ENCODE measurements at regions not wholly inside any gene's neighbourhood (a gene's known extent, or its start where the extent isn't known, plus 50 kb on each side); places are given as distances from the start of the nearest gene placed in this dataset.
"Not testable (repeated sequence)": the region's sequence is repeated elsewhere in the genome, so short reads cannot be mapped to it uniquely, and the experiment has no call there.

GRCh38 chr1:102821707-102822106 lies 286.6 kb downstream of the COL11A1 start:
- DNase-seq (ENCODE audit: extremely low read depth, low read depth) = no peak

GRCh38 chr1:102800406-102800805 lies 307.9 kb downstream of the COL11A1 start:
- no peak for DNase-seq (ENCODE audit: extremely low read depth, low read depth)

GRCh38 chr1:102799496-102799895 lies 308.8 kb downstream of the COL11A1 start:
- DNase-seq (ENCODE audit: extremely low read depth, low read depth) = no peak

- DNase-seq (ENCODE audit: extremely low read depth, low read depth) = no peak
Measured at GRCh38 chr1:102798718-102799117, 309.6 kb downstream of the COL11A1 start.

- DNase-seq (ENCODE audit: extremely low read depth, low read depth) = no peak
Measured at GRCh38 chr1:102796429-102796828, 311.9 kb downstream of the COL11A1 start.

GRCh38 chr1:102790997-102791396 lies 317.3 kb downstream of the COL11A1 start:
- peak; percentile 7 for DNase-seq (ENCODE audit: extremely low read depth, low read depth)

- DNase-seq (ENCODE audit: extremely low read depth, low read depth) = not testable (repeated sequence)
Measured at GRCh38 chr1:102789951-102790350, 318.4 kb downstream of the COL11A1 start.

GRCh38 chr1:102783487-102783886 lies 324.8 kb downstream of the COL11A1 start:
- DNase-seq (ENCODE audit: extremely low read depth, low read depth) = no peak

- DNase-seq (ENCODE audit: extremely low read depth, low read depth) = no peak
Measured at GRCh38 chr1:102782144-102782543, 326.2 kb downstream of the COL11A1 start.

- no peak for DNase-seq (ENCODE audit: extremely low read depth, low read depth)
Measured at GRCh38 chr1:102776071-102776470, 332.3 kb downstream of the COL11A1 start.

GRCh38 chr1:102772831-102773230 lies 335.5 kb downstream of the COL11A1 start:
- DNase-seq (ENCODE audit: extremely low read depth, low read depth) = no peak

- DNase-seq (ENCODE audit: extremely low read depth, low read depth) = no peak
Measured at GRCh38 chr1:102758418-102758817, 349.9 kb downstream of the COL11A1 start.

- no peak for DNase-seq (ENCODE audit: extremely low read depth, low read depth)
Measured at GRCh38 chr1:102757363-102757762, 351.0 kb downstream of the COL11A1 start.

GRCh38 chr1:102751111-102751510 lies 357.2 kb downstream of the COL11A1 start:
- DNase-seq (ENCODE audit: extremely low read depth, low read depth) = no peak

- DNase-seq (ENCODE audit: extremely low read depth, low read depth) = no peak
Measured at GRCh38 chr1:102742426-102742825, 365.9 kb downstream of the COL11A1 start.

- DNase-seq (ENCODE audit: extremely low read depth, low read depth) = no peak
Measured at GRCh38 chr1:102733491-102734236, 374.7 kb downstream of the COL11A1 start.

GRCh38 chr1:102732927-102733326 lies 375.4 kb downstream of the COL11A1 start:
- DNase-seq (ENCODE audit: extremely low read depth, low read depth) = no peak

- DNase-seq (ENCODE audit: extremely low read depth, low read depth) = no peak
Measured at GRCh38 chr1:102726417-102726816, 381.9 kb downstream of the COL11A1 start.

GRCh38 chr1:102724741-102725140 lies 383.6 kb downstream of the COL11A1 start:
- DNase-seq (ENCODE audit: extremely low read depth, low read depth) = no peak

- DNase-seq (ENCODE audit: extremely low read depth, low read depth) = no peak
Measured at GRCh38 chr1:102715150-102715549, 393.2 kb downstream of the COL11A1 start.

- no peak for DNase-seq (ENCODE audit: extremely low read depth, low read depth)
Measured at GRCh38 chr1:102699524-102699923, 408.8 kb downstream of the COL11A1 start.

GRCh38 chr1:102693345-102693744 lies 415.0 kb downstream of the COL11A1 start:
- DNase-seq (ENCODE audit: extremely low read depth, low read depth) = no peak

GRCh38 chr1:102691592-102692090 lies 416.7 kb downstream of the COL11A1 start:
- DNase-seq (ENCODE audit: extremely low read depth, low read depth) = no peak

All from NCI-H460 (cell line).